ENCODE measurements at regions not wholly inside any gene's neighbourhood (a gene's known extent, or its start where the extent isn't known, plus 50 kb on each side); places are given as distances from the start of the nearest gene placed in this dataset.

GRCh38 chr20:9919271-9920014 lies 80.6 kb upstream of the PAK5 start:
- no peak for DNase-seq

GRCh38 chr20:9918348-9918747 lies 79.5 kb upstream of the PAK5 start:
- DNase-seq = no peak

DNA sequence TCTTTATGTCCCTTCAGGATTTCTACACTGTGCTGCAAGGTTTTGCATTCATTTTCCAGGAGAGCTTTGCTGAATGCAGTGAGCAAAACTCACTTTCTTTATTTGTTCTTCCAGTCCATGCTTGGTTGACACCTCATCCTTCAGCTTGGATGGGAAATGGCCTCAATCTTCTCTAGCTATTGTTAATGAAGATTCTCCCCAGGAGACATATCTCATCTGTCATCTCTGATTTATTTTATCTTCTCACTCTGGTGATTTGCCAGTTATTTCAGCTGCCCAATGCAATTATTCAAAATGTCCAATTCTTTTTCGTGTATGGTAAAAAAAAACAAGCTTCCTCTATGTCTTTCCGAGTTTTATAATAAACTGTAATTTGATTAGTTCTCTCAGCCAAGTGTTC lies 77.9 kb upstream of the PAK5 start:
- no peak for DNase-seq

DNA sequence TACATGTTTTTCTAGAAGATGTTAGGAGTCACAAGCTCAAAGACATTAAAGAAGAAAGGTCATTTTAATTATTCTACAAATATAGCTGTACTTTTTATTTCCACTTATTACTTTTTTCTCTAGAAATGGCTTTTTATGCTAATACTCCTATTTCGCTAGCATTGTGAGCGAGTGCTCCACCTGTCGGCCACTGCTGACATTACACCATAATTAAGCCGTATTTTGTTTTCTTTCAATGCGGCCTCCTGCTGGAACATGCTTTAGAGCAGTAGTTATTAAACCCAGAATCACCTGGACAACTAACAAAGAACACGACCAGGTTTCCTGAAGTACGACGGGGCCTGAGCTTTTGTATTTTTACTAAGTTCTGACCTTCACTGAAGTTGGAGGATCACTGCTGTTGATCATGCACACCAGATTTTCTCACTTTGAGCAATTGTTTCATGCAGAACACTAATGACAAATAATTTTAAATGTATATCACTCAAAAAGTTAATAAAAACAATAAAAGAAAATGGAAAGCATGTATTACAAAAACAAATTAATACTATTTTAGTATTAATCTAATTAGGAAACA lies 74.1 kb upstream of the PAK5 start:
- DNase-seq = peak; percentile 50

DNA sequence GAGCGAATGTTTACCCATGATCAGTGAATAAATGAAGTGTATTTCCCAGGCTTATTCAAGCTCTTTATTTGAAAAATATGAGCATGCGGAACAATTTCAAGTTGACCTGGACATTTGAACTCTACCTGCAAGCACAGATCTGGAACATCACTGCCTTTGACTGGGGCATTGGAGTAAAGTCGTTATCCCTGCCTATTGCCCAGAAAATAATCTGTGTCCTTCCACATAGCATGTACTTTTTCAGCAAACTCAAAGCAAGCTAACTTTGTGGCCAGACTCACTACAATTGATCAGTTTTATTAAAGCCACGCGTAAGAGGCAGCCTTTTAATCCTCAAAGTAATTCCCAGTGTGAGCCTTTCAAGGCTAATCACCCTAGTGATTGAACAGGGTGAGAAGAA lies 73.4 kb upstream of the PAK5 start:
- no peak for DNase-seq

DNA sequence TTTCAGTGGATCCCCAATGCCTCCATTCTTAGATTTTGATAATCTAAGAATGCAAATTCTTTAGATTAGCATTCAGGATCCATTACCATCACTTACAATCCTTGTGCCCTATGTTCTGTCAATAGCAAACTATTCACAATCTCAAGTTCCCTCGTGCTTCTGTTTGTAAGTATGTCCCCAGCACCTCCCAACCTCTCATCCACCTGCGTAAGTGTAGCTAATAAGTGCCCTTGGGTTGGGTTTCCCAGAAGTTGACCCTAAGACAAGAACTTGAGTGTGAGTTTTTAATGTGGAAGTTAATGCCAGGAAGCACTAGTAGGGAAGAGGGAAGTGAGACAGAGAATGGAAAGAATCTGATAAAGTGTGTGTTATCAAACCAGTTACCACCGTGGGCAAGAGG lies 72.6 kb upstream of the PAK5 start:
- no peak for DNase-seq

GRCh38 chr20:9909167-9909566 lies 70.3 kb upstream of the PAK5 start:
- no peak for DNase-seq

DNA sequence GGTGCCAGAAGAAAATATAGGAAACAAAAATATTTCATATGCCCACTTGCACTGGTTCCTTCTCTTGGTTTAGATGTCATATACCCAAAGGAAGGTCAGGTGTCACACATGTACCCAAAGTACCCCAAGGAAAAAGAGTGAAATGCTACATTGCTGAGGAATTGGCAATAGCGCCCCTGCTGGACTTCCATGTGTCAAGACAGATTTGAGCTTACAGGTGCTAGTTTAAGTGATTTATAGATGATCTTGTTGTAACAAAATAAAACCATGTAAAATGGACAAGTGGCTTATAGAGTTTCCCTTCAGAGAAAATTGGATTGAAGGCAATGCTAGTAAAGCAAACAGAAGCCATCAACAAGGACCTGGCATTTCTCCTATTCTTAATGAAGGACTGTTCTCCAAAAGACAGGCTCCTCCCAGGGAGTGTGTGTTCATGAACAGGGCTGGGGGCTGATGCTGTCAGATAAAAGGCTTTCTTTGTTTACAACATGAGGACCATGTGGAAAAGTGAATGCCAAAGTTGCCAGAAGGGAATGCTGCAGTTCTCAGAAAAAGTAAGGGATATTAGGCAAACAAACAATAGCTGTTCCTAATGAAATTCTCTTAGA lies 64.3 kb upstream of the PAK5 start:
- no peak for DNase-seq

DNA sequence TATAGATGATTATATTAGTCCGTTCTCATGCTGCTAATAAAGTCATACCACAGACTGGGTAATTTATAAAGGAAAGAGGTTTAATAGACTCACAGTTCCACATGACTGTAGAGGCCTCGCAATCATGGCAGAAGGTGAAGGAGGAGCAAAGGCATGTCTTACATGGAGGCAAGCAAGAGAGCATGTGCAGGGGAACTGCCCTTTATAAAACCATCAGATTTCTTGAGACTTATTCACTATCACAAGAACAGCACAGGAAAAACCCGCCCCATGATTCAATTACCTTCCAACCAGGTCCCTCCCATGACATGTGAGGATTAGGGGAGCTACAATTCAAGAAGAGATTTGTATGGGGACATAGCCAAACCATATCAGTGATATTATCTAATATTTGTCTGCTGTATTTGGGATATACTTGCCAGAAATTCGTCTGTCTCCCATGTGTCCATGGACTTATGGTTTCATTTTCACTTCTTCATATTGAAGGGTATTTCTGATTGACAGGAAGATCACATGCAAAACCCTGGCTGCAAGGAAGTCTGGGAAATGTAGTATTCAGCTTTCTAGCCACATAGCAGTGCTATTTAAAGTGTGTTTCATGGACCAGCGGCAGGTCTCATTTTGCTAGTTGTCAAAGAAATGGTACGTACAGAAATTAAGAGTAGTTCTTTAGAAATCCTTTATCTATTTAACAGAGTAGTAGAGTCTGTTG lies 50.5 kb upstream of the PAK5 start:
- DNase-seq = no peak

All from NCI-H345 (cell line).